CD4-positive, alpha-beta T cell treated with Interleukin-21 for 1 hour (primary cell): ENCODE measurements at regions not wholly inside any gene's neighbourhood (a gene's known extent, or its start where the extent isn't known, plus 50 kb on each side); places are given as distances from the start of the nearest gene placed in this dataset.

ENCODE experiments used
- DNase-seq: peaks from one replicate; pipeline ENCODE4 v3.0.0-alpha.2; 2020

DNA sequence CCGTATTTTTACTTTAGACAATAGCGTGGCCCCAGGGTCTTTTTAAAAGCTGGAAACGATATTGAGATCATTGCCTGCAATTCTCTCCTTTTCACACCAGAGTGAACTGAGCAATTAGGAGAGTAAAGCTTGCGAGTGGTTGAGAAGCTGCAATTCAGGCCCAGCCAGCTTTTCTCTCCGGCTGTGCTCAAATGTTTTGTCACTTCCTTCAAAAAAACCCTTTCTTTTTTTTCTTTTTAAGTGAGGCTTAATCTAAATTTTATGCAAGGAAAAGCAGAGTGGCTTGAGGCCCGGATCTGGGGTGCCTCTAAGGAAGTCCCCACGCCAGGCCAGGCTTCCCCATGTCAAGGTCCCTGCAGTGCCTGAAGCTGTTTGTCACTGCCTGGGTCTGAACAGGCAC is 433.9 kb downstream of the GLRX3 start:
- no peak for DNase-seq

DNA sequence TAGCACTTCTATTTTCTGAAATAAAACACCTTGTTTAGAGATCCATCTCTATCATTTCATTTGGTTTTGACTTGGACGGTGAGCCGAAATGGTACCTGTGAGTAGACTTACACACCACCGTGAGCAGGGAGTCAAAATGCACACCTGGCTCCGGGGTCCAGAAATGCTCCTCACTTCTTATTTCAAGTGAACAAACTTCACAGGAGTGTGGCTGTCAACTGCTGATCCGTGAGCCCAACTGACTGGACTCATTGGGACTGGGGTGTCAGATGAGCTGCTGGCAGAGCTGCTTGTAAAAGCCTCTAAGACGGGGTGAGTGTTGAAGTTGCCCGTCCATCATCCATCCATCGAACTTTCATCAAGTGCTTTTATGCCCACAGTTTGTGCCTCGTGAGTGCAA is 435.5 kb downstream of the GLRX3 start:
- no peak for DNase-seq

GRCh38 chr10:130573446-130573845 is 437.3 kb downstream of the GLRX3 start:
- DNase-seq = no peak

GRCh38 chr10:130575756-130576285 is 439.6 kb downstream of the GLRX3 start:
- no peak for DNase-seq

- no peak for DNase-seq
Measured at GRCh38 chr10:130576427-130576826, 440.2 kb downstream of the GLRX3 start.

GRCh38 chr10:130577039-130577438 is 440.8 kb downstream of the GLRX3 start:
- DNase-seq = no peak

GRCh38 chr10:130578532-130579289 is 442.5 kb downstream of the GLRX3 start:
- DNase-seq = no peak

DNA sequence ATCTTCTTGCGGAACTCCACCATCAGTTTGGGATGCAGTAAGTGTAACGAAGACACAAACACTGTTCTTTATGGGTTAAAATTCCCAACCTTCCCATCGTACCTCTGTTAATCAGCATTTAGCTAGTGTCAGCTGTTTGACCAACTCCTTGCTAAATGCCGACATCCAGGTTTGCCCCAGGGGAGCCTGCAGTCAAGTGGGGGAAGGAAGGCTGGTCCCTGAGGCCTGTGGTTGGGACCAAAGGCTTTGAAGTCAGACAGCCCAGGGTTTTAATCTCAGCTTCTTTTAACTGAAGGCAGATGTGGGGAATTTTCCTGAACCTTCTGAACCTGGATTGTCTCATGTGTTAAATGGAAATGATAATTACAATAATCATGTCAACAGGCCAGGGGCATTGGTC is 443.7 kb downstream of the GLRX3 start:
- no peak for DNase-seq

- no peak for DNase-seq
Measured at GRCh38 chr10:130580975-130581374, 444.8 kb downstream of the GLRX3 start.

GRCh38 chr10:130587718-130588117 is 451.5 kb downstream of the GLRX3 start:
- DNase-seq = no peak

DNA sequence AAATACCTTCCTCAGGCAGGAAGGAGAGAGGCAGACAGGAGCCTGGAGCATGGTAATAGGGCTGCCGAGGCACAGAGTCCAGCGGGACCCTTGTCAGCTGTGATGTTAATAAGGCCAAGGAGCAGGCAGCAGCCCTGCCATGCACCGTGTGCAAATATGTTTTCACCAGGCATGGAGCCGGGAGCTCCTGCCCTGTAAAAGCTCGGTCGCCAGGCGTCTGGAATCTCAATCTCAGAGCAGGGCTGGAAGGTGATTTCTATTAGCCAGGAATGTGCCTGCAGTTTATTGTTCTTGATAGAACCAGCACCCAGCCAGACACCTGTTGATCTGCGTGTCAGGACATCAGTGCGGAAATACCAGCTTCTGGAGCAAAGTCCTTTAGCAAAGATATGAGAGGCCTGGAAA is 469.8 kb downstream of the GLRX3 start:
- DNase-seq = no peak

DNA sequence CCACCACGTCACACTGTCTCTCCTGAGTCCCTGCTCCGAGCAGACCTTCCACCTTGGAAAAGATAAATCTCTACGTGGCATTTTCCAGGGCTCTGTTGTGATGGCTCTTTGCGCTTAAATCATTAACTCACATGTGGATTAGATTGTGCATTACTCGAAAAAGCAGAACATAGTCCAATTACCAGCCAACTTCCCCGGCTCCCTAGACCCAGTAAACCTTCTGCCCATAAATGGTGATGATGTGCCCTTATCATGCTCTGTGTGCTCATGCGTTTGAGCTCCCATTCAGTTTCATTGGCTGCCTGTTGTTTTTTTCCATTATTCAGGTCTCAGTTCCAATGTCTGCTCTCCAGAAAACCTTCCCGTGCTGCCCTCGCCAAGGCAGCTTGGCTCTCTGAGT is 471.2 kb downstream of the GLRX3 start:
- DNase-seq = no peak

GRCh38 chr10:130611239-130611638 is 475.0 kb downstream of the GLRX3 start:
- DNase-seq = no peak

GRCh38 chr10:130615457-130615856 is 479.3 kb downstream of the GLRX3 start:
- no peak for DNase-seq

DNA sequence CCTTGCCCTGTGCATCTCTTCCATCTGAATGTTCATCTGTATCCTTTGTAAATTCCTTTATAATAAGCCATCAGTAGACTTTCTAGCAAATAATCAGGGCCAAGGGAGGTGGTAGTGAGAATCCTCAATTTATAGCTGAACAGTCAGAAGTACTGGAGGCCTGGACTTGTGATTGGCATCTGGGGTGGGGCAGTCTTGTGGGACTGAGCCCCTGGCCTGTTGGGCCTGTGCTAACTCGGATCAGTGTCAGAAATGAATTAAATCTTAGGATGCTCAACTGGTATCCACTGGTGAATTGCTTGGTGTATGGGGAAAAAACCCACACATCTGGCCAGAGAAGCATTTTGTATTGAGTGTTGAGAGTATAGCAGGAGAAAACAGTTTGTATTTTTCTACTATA is 481.8 kb downstream of the GLRX3 start:
- DNase-seq = no peak

- DNase-seq = no peak
Measured at GRCh38 chr10:130618647-130619046, 482.5 kb downstream of the GLRX3 start.

GRCh38 chr10:130621231-130621775 is 485.1 kb downstream of the GLRX3 start:
- no peak for DNase-seq

DNA sequence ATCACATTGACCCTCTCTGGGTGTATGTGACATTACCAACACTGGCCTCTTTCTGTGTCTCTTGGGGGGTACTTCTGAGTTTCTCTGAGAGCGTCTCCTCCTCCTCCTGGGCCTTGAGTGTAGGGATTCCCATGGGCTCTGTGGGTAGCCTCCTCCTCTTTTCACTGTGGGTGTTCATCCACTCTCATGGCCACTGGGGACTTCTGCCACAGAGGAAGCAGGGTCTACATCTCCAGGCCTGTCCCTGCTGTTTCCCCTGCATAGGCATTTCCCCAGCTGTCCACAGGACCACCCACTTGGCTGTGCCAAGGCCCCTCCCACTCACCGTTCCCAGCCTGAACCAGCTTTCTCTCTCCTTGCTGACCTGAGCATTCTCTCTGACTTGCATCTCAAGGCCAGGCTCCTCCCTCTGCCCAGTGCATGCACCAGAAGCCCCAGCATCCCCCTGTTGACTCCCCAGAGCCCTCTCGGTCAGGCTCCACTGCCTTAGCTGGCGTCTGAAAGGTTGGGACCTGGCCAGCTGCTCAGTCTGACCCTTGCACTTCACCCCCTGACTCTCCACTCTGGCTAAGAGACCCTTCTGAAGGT is 487.6 kb downstream of the GLRX3 start:
- no peak for DNase-seq

DNA sequence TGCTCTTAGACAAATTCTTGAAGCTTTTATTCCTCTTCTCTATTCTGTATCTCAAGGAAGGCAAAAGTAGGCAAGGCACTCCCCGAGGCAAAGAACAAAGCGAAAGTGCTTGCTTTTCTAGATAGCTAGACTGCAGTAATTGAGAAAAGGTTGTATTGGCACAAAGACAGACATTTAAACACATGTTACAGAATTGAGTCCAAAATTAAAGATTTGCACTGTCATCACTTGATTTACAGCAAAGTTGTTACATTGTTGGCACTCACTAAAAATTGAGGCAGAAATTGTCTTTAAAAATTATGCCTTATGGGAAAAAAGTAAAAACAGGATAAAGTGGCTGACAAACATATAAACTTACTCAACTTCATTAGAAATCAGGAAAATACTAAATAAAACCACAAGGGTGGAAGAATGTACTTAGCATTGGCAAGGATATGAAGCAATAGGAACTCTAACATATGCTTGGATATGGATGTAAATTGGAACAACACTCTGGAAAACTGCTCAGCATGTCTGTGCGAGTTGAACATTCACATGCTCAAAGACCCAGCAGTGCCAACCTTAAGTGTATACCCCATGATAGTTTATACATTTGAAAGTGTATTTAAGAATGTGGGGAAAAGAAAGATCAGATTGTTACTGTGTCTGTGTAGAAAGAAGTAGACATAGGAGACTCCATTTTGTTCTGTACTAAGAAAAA is 491.3 kb downstream of the GLRX3 start:
- DNase-seq = no peak

DNA sequence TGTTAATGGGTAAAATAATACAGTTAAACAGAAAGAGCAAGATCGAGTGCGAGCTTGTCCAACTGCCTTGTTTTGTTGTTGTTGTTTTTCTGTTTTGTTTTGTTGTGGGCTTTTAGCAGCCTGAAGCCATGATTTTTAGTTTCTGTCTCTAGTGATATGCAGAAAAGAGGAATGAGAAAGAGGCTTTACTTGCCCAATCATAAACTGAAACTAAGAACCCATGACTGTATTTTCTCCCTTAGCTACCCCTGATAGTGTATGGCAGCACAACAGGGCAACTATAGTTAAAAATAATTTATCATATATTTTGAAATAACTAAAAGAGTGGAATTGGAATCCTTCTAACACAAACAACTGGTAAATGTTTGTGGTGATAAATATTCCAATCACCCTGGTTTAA is 493.9 kb downstream of the GLRX3 start:
- no peak for DNase-seq

DNA sequence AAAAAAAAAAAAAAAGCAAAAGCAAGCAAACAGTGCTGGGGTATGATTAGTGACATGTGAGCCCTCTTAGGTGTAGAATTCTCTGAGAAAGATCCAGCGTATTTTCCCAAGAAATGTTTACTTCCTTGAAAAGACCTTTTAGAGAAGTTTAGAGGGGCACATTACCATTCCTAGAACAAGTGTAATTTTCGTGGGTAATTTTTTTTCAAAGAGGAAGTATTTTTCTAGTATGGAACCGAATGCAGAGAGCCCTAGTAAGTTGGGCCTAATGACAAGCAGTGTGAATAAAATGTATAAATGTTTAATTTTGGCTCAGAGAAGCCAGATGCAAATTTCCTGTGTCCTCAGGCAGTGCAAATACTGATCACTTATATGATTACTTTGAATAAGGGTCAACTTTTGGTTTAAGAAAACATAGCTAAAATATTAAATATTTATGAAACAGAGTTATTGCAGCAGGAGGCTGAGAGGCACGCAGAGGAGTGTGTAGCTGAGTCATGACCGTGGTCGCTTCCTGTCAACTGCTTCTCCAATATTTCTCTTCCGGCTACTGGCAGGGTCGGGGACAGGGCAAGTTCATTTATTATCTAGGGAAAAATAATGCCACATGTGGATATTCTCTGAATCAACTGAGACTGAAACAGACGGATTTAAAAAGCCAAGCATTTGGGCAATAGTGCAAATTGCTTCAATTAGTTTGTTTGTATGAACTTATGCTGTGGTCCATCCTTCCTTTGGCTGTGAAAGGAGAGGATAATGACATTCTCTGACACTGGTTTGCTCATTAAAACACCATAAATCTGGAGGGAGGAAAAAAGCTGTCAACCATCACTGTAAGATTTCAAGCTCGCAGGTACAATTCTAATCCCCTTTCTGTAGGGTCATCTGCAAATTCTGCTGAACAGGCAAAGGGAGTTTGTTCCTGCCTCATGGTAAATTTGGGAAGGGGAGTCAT is 495.2 kb downstream of the GLRX3 start:
- no peak for DNase-seq

DNA sequence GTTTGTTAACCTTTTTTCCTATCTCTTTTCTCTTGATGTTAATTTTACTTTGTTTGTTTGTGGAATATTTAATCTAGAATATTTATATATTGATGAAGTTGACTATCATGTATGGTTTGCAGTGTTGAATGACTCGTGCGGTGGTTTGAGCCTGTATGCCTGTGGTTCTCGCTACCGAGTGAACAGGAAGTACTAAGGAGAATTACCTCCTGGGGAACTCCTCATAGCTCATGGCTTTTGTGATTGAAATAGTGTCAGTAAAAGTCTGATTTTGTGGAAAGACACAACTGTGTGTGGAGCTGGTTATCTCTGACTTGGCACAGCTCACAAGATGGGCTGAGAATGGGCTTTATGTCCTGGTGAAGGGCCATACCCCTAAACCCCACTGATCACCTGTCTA is 498.6 kb downstream of the GLRX3 start:
- DNase-seq = no peak

GRCh38 chr10:130635528-130635927 is 499.3 kb downstream of the GLRX3 start:
- DNase-seq = no peak
